Neural progenitor cell (in vitro differentiated cells): ENCODE measurements at regions not wholly inside any gene's neighbourhood (a gene's known extent, or its start where the extent isn't known, plus 50 kb on each side); places are given as distances from the start of the nearest gene placed in this dataset.

Source experiments
- EZH2 ChIP-seq: fragments of 200-600 bp; sonication (generic); IDR thresholded peaks from 2 replicates; pipeline ENCODE4 v1.6.1; 2017; ENCODE audit warnings: antibody characterized with exemption, mild to moderate bottlenecking, moderate library complexity
- EZH2phosphoT487 ChIP-seq: fragments of 200-600 bp; sonication (generic); IDR thresholded peaks from 2 replicates; pipeline ENCODE4 v1.6.1; 2017; ENCODE audit warnings: antibody characterized with exemption
- TF ChIP-seq, protein P1 (sequence below): fragments of 200-600 bp; sonication (generic); IDR thresholded peaks from 2 replicates; pipeline ENCODE4 v1.5.1; 2017; ENCODE audit warnings: antibody characterized with exemption, mild to moderate bottlenecking

DNA sequence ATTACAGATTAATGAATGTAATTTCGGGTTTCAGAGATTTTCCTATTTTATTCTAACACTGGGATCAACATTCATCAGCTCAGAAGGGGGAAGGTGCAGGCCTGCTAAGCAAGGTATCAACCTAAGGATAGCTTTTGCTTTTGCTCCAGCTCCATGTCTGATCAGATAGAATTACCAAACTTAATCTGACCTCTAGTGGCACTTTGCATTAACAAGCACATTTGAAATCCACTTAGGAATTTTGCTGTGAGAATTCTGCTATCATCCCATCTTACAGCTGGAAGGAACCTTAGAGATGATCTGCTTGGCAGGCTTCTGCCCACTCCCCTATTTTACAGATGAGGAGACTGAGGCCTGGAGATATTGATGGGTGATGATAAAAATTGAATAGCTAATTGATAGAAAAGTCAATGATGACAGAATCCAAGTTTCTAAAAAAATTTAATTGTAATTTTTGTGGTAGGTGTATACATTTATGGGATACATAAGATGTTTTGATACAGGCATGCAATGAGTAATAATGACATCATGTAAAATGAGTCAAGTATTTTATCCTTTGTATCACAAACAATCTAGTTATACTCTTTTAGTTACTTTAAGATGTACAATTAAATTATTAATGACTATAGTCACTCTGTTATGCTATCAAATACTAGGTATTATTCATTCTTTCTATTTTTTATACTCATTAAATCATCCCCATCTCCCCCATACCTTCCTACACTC lies 209.2 kb upstream of the ZPLD1 start:
- TF ChIP-seq, protein P1, sequence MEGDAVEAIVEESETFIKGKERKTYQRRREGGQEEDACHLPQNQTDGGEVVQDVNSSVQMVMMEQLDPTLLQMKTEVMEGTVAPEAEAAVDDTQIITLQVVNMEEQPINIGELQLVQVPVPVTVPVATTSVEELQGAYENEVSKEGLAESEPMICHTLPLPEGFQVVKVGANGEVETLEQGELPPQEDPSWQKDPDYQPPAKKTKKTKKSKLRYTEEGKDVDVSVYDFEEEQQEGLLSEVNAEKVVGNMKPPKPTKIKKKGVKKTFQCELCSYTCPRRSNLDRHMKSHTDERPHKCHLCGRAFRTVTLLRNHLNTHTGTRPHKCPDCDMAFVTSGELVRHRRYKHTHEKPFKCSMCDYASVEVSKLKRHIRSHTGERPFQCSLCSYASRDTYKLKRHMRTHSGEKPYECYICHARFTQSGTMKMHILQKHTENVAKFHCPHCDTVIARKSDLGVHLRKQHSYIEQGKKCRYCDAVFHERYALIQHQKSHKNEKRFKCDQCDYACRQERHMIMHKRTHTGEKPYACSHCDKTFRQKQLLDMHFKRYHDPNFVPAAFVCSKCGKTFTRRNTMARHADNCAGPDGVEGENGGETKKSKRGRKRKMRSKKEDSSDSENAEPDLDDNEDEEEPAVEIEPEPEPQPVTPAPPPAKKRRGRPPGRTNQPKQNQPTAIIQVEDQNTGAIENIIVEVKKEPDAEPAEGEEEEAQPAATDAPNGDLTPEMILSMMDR, result peak; percentile 68
- TF ChIP-seq EZH2phosphoT487 (no peak), EZH2 (no peak)
